K562 (cell line): ENCODE measurements at regions not wholly inside any gene's neighbourhood (a gene's known extent, or its start where the extent isn't known, plus 50 kb on each side); places are given as distances from the start of the nearest gene placed in this dataset.

Source experiments
- ATAC-seq: fragments of 200-7000 bp; cut with Tn5 transposase; 3 replicates; pipeline ENCODE4 v1.9.1; 2020; ENCODE audit warnings: moderate library complexity
- BruUV-seq: library from RNA; stranded (reverse); fragments of 400-500 nt; replicated peaks from 2 replicates; lab custom pipeline; 2021; lab: Mats Ljungman, UMichigan
- CTCF ChIA-PET: fragments of 300-600 bp; formaldehyde crosslinking; extraction: SDS; loops from one replicate; lab custom pipeline; 2021; ENCODE audit warnings: low intra/inter-chr PET ratio; lab: Yijun Ruan, JAX
- POLR2A ChIA-PET: fragments of 300-600, 350-650 bp; sonication (Branson Sonifier 250); formaldehyde crosslinking; extraction: SDS; loops from one replicate; lab custom pipeline; 2021; ENCODE audit warnings: antibody characterized with exemption, inconsistent platforms; lab: Yijun Ruan, JAX
- DNase-seq, 4 experiments: peaks; one replicate each; pipeline versions ENCODE4 v3.0.0 to v3.0.0-alpha.2; 2011 to 2018; ENCODE audit warnings: low spot score in 3 of 4, mixed read lengths in 3 of 4; ENCODE audit errors: extremely low read depth in 1 of 4
- FAIRE-seq: peaks from 2 replicates; lab custom pipeline; 2011; peaks lifted over from hg19 to GRCh38; lab: Jason Lieb, UNC
- H2AFZ ChIP-seq: 2 replicates; pipeline ENCODE4 v1.6.0; 2011; ENCODE audit warnings: low read depth, low read length, control low read depth, inconsistent platforms
- H3K27ac ChIP-seq: fragments of 200-600 bp; 3 replicates; pipeline ENCODE4 v1.8.0; 2011; ENCODE audit warnings: low read depth, mild to moderate bottlenecking, control low read depth, inconsistent platforms, low read length, moderate library complexity, mixed read lengths; ENCODE audit errors: extremely low read depth
- H3K27me3 ChIP-seq, 2 experiments: fragments of 300-600 bp in 1 of 2; 2 replicates in 1 of 2; 3 replicates in 1 of 2; pipeline versions ENCODE4 v1.6.0 to v1.8.0; 2011; ENCODE audit warnings: inconsistent platforms in 2 of 2, low read length in 2 of 2, mild to moderate bottlenecking in 1 of 2, mixed read lengths in 1 of 2, moderate library complexity in 1 of 2; ENCODE audit not compliant: control insufficient read depth in 2 of 2, insufficient read depth in 2 of 2
- H3K36me3 ChIP-seq: fragments of 300-600 bp; 3 replicates; pipeline ENCODE4 v1.8.0; 2011; ENCODE audit warnings: mild to moderate bottlenecking, low read length, inconsistent platforms; ENCODE audit not compliant: control insufficient read depth, insufficient read depth
- H3K4me1 ChIP-seq, 2 experiments: fragments of 200-600 bp in 1 of 2; replicated peaks in 1 of 2; 2 replicates in 1 of 2; 3 replicates in 1 of 2; pipeline versions ENCODE4 v1.5.1 to v1.8.0; 2011; ENCODE audit warnings: inconsistent platforms in 2 of 2, low read length in 2 of 2, mild to moderate bottlenecking in 1 of 2, mixed read lengths in 1 of 2, moderate library complexity in 1 of 2; ENCODE audit not compliant: control insufficient read depth in 2 of 2, insufficient read depth in 2 of 2
- H3K4me2 ChIP-seq: 2 replicates; pipeline ENCODE4 v1.6.1; 2011; ENCODE audit warnings: low read length, control low read depth, inconsistent platforms, mixed read lengths; ENCODE audit not compliant: insufficient read depth
- H3K4me3 ChIP-seq: fragments of 200-600 bp; sonication (generic), shearing (Covaris generic); 2 replicates; pipeline ENCODE4 v1.5.1; 2016; ENCODE audit warnings: control low read depth, inconsistent platforms
- H3K79me2 ChIP-seq: fragments of 200-600 bp; 3 replicates; pipeline ENCODE4 v1.8.0; 2011; ENCODE audit warnings: low read length, inconsistent platforms; ENCODE audit not compliant: control insufficient read depth, insufficient read depth
- H3K9ac ChIP-seq, 2 experiments: 2 replicates each; pipeline versions ENCODE4 v1.6.0 to v1.6.1; 2011; ENCODE audit warnings: low read depth in 2 of 2, low read length in 2 of 2, control low read depth in 1 of 2, inconsistent platforms in 1 of 2, mild to moderate bottlenecking in 1 of 2, mixed read lengths in 1 of 2; ENCODE audit not compliant: insufficient read depth in 1 of 2
- H3K9me1 ChIP-seq: one replicate; pipeline ENCODE4 v1.6.0; 2011; ENCODE audit warnings: inconsistent platforms, mild to moderate bottlenecking, low read length, moderate library complexity; ENCODE audit not compliant: control insufficient read depth, insufficient read depth
- H3K9me3 ChIP-seq: replicated peaks from 2 replicates; pipeline ENCODE4 v1.5.1; 2011; ENCODE audit warnings: low read depth, low read length, inconsistent platforms; ENCODE audit not compliant: control insufficient read depth, insufficient read depth
- H4K20me1 ChIP-seq: replicated peaks from 2 replicates; pipeline ENCODE4 v1.6.1; 2011; ENCODE audit warnings: low read length, inconsistent platforms, mixed read lengths; ENCODE audit not compliant: control insufficient read depth, insufficient read depth
- COPS2 ChIP-seq: fragments of 450-650 bp; conservative IDR thresholded peaks from 2 replicates; pipeline ENCODE4 v1.6.1; 2016; ENCODE audit warnings: mild to moderate bottlenecking, moderate library complexity
- FOXJ3 ChIP-seq: sonication (generic); formaldehyde crosslinking; IDR thresholded peaks from 2 replicates; pipeline ENCODE4 v1.4.0; 2020; ENCODE audit warnings: mild to moderate bottlenecking, missing genetic modification reagents
- JUN ChIP-seq, 2 experiments: sonication (generic) in 1 of 2; formaldehyde crosslinking in 1 of 2; IDR thresholded peaks; 2 replicates each; pipeline versions ENCODE4 v1.6.1 to v1.8.0; 2012 to 2022; ENCODE audit warnings: borderline replicate concordance in 2 of 2, mild to moderate bottlenecking in 2 of 2, improper control_type of control experiment in 1 of 2, low read depth in 1 of 2, low read length in 1 of 2, missing genetic modification reagents in 1 of 2
- MCM7 ChIP-seq, 2 experiments: fragments of 450-650 bp; IDR thresholded peaks; 2 replicates each; pipeline ENCODE4 v1.6.1; 2016 to 2018
- POLR3A ChIP-seq: IDR thresholded peaks from 2 replicates; pipeline ENCODE4 v1.6.1; 2011; ENCODE audit warnings: borderline replicate concordance, mild to moderate bottlenecking, moderate library complexity; ENCODE audit not compliant: insufficient read length, insufficient read depth; ENCODE audit errors: extremely low read depth
- POU5F1 ChIP-seq: fragments of 150-350 bp; IDR thresholded peaks from 2 replicates; pipeline ENCODE4 v1.6.1; 2014; ENCODE audit warnings: borderline replicate concordance, low read length, low read depth, mild to moderate bottlenecking; ENCODE audit not compliant: partially characterized antibody
- ZNF23 ChIP-seq: fragments of 250-450 bp; sonication (Bioruptor Pico); IDR thresholded peaks from 2 replicates; pipeline ENCODE4 v1.4.0; 2020; ENCODE audit warnings: mild to moderate bottlenecking
- ZNF316 ChIP-seq: fragments of 450-650 bp; IDR thresholded peaks from 2 replicates; pipeline ENCODE4 v1.6.1; 2016
- whole genome bisulfite sequencing: fragments of 100-300 bp; shearing (Covaris generic); methylation state at CpG from one replicate; pipeline ENCODE4 v1.1.6; 2016; ENCODE audit warnings: low coverage, mixed read lengths; ENCODE audit not compliant: insufficient coverage; ENCODE audit errors: missing lambda C conversion rate; 5-methylcytosine and 5-hydroxymethylcytosine counted together
- in situ Hi-C: fragments of 300-500 bp; cut with MboI; formaldehyde crosslinking; loops from 4 replicates; pipeline ENCODE4 v1.15.0; 2018; ENCODE audit warnings: inconsistent platforms, mixed read lengths
- intact Hi-C: fragments of 100-400 bp; cut with micrococcal nuclease; formaldehyde crosslinking; loops from 2 replicates; pipeline ENCODE4 v1.14.2; 2022
- TF ChIP-seq, protein P1 (sequence below), 2 experiments: fragments of 200-800 bp in 1 of 2; sonication (Bioruptor generic) in 1 of 2; sonication (generic) in 1 of 2; formaldehyde crosslinking in 1 of 2; IDR thresholded peaks in 1 of 2; conservative IDR thresholded peaks in 1 of 2; 2 replicates each; pipeline versions ENCODE4 v1.5.0 to v1.6.1; 2016 to 2020; ENCODE audit warnings: missing compliant biosample characterization in 1 of 2, missing genetic modification characterization in 1 of 2, missing genetic modification reagents in 1 of 2

DNA sequence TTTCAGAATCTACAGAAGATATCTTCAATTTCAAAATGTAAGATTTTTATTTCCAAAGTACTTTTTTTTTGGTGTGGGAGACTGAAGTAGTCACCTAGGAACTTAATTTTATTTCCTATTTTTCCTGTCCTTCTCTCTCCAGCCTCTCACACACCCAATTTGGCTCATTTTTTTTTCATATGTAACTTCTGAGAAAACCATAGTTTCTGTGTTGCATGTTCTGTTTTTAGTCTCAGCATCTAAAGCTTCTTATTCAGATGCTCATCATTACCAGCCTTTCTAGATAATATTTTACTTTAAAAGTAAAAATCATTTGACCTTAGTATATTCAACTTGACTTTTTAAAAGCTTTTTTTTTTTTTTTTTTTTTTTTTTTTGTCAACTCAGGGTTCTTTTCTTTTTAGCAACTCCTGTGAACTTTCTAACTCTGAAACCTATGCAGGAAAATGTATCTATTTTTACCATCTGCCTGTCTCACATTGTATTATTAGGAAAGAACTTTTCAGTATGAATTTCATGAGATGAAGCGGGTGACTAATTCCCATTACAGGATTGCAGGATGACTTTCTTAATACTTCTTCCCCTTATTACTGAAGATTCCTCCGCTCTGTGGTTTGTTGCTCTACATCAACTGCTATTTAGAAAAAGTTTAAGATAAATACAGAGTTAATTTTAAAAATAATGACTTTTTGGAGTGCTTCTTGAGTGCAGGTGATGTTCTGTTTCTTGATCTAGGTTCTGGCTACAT, 73.6 kb upstream of the LSM8 start:
- no peaks in the 10 kb centered on the region for H3K27me3 ChIP-seq
- H3K27ac ChIP-seq: no peak overlapping the region
- no peak overlapping the region for H3K4me2 ChIP-seq
- no peak overlapping the region for H3K9ac ChIP-seq
- no peaks in the 10 kb centered on the region for H3K79me2 ChIP-seq
- CTCF ChIA-PET: no interaction called here
- no TSS peak for BruUV-seq
- POLR2A ChIA-PET: no interaction called here
- H3K36me3 ChIP-seq: no peaks in the 10 kb centered on the region
- no peaks in the 10 kb centered on the region for H3K4me1 ChIP-seq
- no peaks in the 10 kb centered on the region for H3K9me3 ChIP-seq
- TF ChIP-seq ZNF23: no peak
- TF ChIP-seq ZNF316: peak; percentile 58
- no peak for TF ChIP-seq JUN (IDR thresholded peaks at IDR 0.05; ENCODE audit: borderline replicate concordance, low read depth, low read length)
- TF ChIP-seq JUN (CRISPR knock-in tag; IDR thresholded peaks at IDR 0.05; ENCODE audit: borderline replicate concordance): no peak
- TF ChIP-seq FOXJ3 (CRISPR knock-in tag): no peak
- in situ Hi-C loops (no loop called here), intact Hi-C loops (no loop called here)
- DNase-seq (no peak), ATAC-seq (no peak), FAIRE-seq (no peak)
- WGBS: 2% methylated on average over 2 of the region's 2 CpGs
- no peaks in the 10 kb centered on the region for H3K9me1 ChIP-seq
- H3K4me3 ChIP-seq: no peak overlapping the region
- no peak overlapping the region for H2AFZ ChIP-seq
- no peaks in the 10 kb centered on the region for H4K20me1 ChIP-seq

- Histone ChIP-seq H3K27me3 (no peaks in the 10 kb centered on the region), H3K4me2 (no peak overlapping the region), H3K4me3 (no peak overlapping the region), H3K79me2 (no peaks in the 10 kb centered on the region), H3K9me1 (no peaks in the 10 kb centered on the region), H3K9me3 (no peaks in the 10 kb centered on the region), H3K27ac (no peak overlapping the region), H3K4me1 (no peaks in the 10 kb centered on the region), H3K9ac (no peak overlapping the region), H2AFZ (no peak overlapping the region), H3K36me3 (no peaks in the 10 kb centered on the region), H4K20me1 (no peaks in the 10 kb centered on the region)
- no TSS peak for BruUV-seq
- FAIRE-seq: no peak
- CTCF ChIA-PET: no interaction called here
- POLR2A ChIA-PET: no interaction called here
- in situ Hi-C loops (no loop called here), intact Hi-C loops (no loop called here)
- 0% methylated on average over 2 of the region's 2 CpGs for WGBS
- no peak for ATAC-seq
- DNase-seq: no peak
- TF ChIP-seq, protein P1, sequence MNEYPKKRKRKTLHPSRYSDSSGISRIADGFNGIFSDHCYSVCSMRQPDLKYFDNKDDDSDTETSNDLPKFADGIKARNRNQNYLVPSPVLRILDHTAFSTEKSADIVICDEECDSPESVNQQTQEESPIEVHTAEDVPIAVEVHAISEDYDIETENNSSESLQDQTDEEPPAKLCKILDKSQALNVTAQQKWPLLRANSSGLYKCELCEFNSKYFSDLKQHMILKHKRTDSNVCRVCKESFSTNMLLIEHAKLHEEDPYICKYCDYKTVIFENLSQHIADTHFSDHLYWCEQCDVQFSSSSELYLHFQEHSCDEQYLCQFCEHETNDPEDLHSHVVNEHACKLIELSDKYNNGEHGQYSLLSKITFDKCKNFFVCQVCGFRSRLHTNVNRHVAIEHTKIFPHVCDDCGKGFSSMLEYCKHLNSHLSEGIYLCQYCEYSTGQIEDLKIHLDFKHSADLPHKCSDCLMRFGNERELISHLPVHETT (CRISPR knock-in tag; conservative IDR thresholded peaks at IDR 0.05 in 1 of 2, IDR thresholded peaks at IDR 0.05 in 1 of 2): no peak
- TF ChIP-seq MCM7 (IDR thresholded peaks at IDR 0.05) (no peak), POU5F1 (no peak), POLR3A (no peak), COPS2 (no peak)
These were observed 72.6 kb upstream of the LSM8 start for GRCh38 chr7:118111347-118111746.
